ENCODE measurements at regions not wholly inside any gene's neighbourhood (a gene's known extent, or its start where the extent isn't known, plus 50 kb on each side); places are given as distances from the start of the nearest gene placed in this dataset.

DNA sequence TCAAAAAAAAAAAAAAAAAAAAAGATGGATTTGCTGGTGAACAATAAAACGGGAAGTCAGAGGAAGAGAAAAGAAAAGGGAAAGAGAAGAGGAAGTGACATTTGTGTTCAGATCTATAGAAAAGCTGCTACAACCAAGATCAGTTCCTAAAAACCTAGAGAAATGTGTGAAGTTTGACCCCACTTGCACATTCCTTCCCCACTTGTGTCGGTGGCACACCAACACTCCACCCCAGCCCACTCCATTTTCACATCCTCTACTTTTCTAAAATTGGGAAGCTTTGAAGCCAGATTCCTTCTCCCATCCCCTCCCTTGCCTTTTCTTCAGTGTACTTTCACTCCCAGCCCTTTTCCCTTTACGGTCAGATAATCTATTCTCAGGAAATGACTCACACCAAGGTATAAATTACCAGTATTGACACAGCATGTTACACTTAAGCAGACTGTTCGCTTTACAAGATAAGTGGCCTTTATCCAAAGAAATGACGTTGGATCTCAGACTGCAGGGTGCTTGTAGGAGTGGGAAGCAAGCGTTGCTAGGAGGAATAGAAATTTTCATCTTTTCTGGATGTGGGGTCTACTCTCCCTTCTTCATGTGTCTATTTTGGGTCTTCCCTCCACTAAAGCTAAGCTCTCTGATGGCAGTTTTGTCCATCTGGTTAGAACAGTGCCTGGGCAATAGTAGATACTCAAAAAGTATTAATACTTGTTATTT lies 92.5 kb upstream of the ADGRF1 start (continued):
- TF ChIP-seq, protein P1, sequence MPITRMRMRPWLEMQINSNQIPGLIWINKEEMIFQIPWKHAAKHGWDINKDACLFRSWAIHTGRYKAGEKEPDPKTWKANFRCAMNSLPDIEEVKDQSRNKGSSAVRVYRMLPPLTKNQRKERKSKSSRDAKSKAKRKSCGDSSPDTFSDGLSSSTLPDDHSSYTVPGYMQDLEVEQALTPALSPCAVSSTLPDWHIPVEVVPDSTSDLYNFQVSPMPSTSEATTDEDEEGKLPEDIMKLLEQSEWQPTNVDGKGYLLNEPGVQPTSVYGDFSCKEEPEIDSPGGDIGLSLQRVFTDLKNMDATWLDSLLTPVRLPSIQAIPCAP (CRISPR knock-in tag; IDR thresholded peaks at IDR 0.05; ENCODE audit: borderline replicate concordance): no peak
- TF ChIP-seq CBFA2T3 (IDR thresholded peaks at IDR 0.05) (peak; percentile 94), CHCHD3 (CRISPR knock-in tag; IDR thresholded peaks at IDR 0.05) (no peak), CBX2 (IDR thresholded peaks at IDR 0.05; ENCODE audit: insufficient read depth, low read length, poor library complexity, severe bottlenecking) (no peak), POLR2A (conservative IDR thresholded peaks at IDR 0.05) (no peak), NEUROD1 (IDR thresholded peaks at IDR 0.05; ENCODE audit: borderline replicate concordance, low read depth, low read length, partially characterized antibody) (peak; percentile 86), SOX6 (IDR thresholded peaks at IDR 0.05) (peak; percentile 93), LARP7 (IDR thresholded peaks at IDR 0.05) (no peak; the same call in 1 of the 2 replicates), SMAD1 (IDR thresholded peaks at IDR 0.05; ENCODE audit: low read depth, low read length, partially characterized antibody) (no peak), MTA1 (IDR thresholded peaks at IDR 0.05; ENCODE audit: borderline replicate concordance) (peak; percentile 93), ARID2 (IDR thresholded peaks at IDR 0.05) (peak; percentile 34; the same call in 1 of the 2 replicates), U2AF1 (optimal IDR thresholded peaks at IDR 0.05; ENCODE audit: low read depth, low read length) (no peak), ZNF124 (CRISPR knock-in tag; IDR thresholded peaks at IDR 0.05) (no peak), ZNF408 (CRISPR knock-in tag; IDR thresholded peaks at IDR 0.05; ENCODE audit: low read depth) (no peak), NRF1 (conservative IDR thresholded peaks at IDR 0.05 in 1 of 2, IDR thresholded peaks at IDR 0.05 in 1 of 2) (0 out of 4 replicates have a peak, but pooled peaks of 1 of the 2 experiments have one; percentile 25), NCOA1 (IDR thresholded peaks at IDR 0.05; ENCODE audit: low read depth) (peak; percentile 88), TCF7 (IDR thresholded peaks at IDR 0.05; ENCODE audit: borderline replicate concordance) (no peak), HDAC1 (IDR thresholded peaks at IDR 0.05) (peak in 1 of 2 experiments; percentile 94; a peak in 2 of 4 replicates), CBX8 (IDR thresholded peaks at IDR 0.05; ENCODE audit: borderline replicate concordance, extremely low read depth, low read depth, low read length, poor library complexity, severe bottlenecking) (no peak), HNRNPLL (IDR thresholded peaks at IDR 0.05; ENCODE audit: low read depth, low read length, poor library complexity, severe bottlenecking) (no peak)
- TF ChIP-seq, protein P2, sequence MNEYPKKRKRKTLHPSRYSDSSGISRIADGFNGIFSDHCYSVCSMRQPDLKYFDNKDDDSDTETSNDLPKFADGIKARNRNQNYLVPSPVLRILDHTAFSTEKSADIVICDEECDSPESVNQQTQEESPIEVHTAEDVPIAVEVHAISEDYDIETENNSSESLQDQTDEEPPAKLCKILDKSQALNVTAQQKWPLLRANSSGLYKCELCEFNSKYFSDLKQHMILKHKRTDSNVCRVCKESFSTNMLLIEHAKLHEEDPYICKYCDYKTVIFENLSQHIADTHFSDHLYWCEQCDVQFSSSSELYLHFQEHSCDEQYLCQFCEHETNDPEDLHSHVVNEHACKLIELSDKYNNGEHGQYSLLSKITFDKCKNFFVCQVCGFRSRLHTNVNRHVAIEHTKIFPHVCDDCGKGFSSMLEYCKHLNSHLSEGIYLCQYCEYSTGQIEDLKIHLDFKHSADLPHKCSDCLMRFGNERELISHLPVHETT (CRISPR knock-in tag; conservative IDR thresholded peaks at IDR 0.05 in 1 of 2, IDR thresholded peaks at IDR 0.05 in 1 of 2): peak in 1 of 2 experiments; percentile 34; a peak in 1 of 4 replicates
- TF ChIP-seq, protein P3, sequence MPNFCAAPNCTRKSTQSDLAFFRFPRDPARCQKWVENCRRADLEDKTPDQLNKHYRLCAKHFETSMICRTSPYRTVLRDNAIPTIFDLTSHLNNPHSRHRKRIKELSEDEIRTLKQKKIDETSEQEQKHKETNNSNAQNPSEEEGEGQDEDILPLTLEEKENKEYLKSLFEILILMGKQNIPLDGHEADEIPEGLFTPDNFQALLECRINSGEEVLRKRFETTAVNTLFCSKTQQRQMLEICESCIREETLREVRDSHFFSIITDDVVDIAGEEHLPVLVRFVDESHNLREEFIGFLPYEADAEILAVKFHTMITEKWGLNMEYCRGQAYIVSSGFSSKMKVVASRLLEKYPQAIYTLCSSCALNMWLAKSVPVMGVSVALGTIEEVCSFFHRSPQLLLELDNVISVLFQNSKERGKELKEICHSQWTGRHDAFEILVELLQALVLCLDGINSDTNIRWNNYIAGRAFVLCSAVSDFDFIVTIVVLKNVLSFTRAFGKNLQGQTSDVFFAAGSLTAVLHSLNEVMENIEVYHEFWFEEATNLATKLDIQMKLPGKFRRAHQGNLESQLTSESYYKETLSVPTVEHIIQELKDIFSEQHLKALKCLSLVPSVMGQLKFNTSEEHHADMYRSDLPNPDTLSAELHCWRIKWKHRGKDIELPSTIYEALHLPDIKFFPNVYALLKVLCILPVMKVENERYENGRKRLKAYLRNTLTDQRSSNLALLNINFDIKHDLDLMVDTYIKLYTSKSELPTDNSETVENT (CRISPR knock-in tag; IDR thresholded peaks at IDR 0.05): no peak
- TF ChIP-seq, protein P4, sequence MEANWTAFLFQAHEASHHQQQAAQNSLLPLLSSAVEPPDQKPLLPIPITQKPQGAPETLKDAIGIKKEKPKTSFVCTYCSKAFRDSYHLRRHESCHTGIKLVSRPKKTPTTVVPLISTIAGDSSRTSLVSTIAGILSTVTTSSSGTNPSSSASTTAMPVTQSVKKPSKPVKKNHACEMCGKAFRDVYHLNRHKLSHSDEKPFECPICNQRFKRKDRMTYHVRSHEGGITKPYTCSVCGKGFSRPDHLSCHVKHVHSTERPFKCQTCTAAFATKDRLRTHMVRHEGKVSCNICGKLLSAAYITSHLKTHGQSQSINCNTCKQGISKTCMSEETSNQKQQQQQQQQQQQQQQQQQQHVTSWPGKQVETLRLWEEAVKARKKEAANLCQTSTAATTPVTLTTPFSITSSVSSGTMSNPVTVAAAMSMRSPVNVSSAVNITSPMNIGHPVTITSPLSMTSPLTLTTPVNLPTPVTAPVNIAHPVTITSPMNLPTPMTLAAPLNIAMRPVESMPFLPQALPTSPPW (CRISPR knock-in tag; IDR thresholded peaks at IDR 0.05): peak; percentile 66
